Brain microvascular endothelial cell (primary cell): ENCODE measurements at regions not wholly inside any gene's neighbourhood (a gene's known extent, or its start where the extent isn't known, plus 50 kb on each side); places are given as distances from the start of the nearest gene placed in this dataset.

Experiments used
- DNase-seq: peaks from one replicate; pipeline ENCODE4 v3.0.0-alpha.2; 2020
- H3K27ac ChIP-seq: fragments of 250-450 bp; sonication (Bioruptor Pico); 2 replicates; pipeline ENCODE4 v1.5.1; 2020; ENCODE audit warnings: mild to moderate bottlenecking, moderate library complexity
- H3K27me3 ChIP-seq: fragments of 250-450 bp; sonication (Bioruptor Pico); replicated peaks from 2 replicates; pipeline ENCODE4 v1.5.1; 2020; ENCODE audit warnings: mild to moderate bottlenecking
- H3K36me3 ChIP-seq: fragments of 250-450 bp; sonication (Bioruptor Pico); replicated peaks from 2 replicates; pipeline ENCODE4 v1.5.1; 2020; ENCODE audit warnings: mild to moderate bottlenecking
- H3K4me3 ChIP-seq: 2 replicates; pipeline ENCODE4 v1.5.1; 2011; ENCODE audit warnings: low read depth, mild to moderate bottlenecking, control low read depth, low read length, moderate library complexity
- CTCF ChIP-seq: IDR thresholded peaks from 2 replicates; pipeline ENCODE4 v1.5.1; 2011; ENCODE audit warnings: low read depth, mild to moderate bottlenecking, moderate library complexity, low read length, control low read depth, inconsistent platforms; ENCODE audit errors: missing control alignments
- in situ Hi-C: cut with HindIII; loops from 2 replicates; pipeline ENCODE4 v1.10.0; 2017; ENCODE audit warnings: low sequenced_read_pairs, low pct_ligation_motif_present

GRCh38 chr18:73932976-73933375, 214.7 kb downstream of the FBXO15 start:
- no peak overlapping the region for H3K27ac ChIP-seq
- TF ChIP-seq CTCF = no peak
- in situ Hi-C loops = no loop called here
- no peak for DNase-seq
- H3K4me3 ChIP-seq = no peak overlapping the region
- H3K36me3 ChIP-seq = no peaks in the 10 kb centered on the region
- H3K27me3 ChIP-seq = no peaks in the 10 kb centered on the region

GRCh38 chr18:73927496-73927895, 220.1 kb downstream of the FBXO15 start:
- no peaks in the 10 kb centered on the region for H3K36me3 ChIP-seq
- no peak for DNase-seq
- no peak for TF ChIP-seq CTCF
- H3K27ac ChIP-seq = no peak overlapping the region
- H3K4me3 ChIP-seq = no peak overlapping the region
- in situ Hi-C loops = no loop called here
- no peaks in the 10 kb centered on the region for H3K27me3 ChIP-seq

- H3K36me3 ChIP-seq = no peaks in the 10 kb centered on the region
- in situ Hi-C loops = no loop called here
- H3K27ac ChIP-seq = no peak overlapping the region
- H3K27me3 ChIP-seq = no peaks in the 10 kb centered on the region
- H3K4me3 ChIP-seq = no peak overlapping the region
- DNase-seq = no peak
- no peak for TF ChIP-seq CTCF
These were observed 222.8 kb downstream of the FBXO15 start for GRCh38 chr18:73924836-73925235.

GRCh38 chr18:73924307-73924706, 223.3 kb downstream of the FBXO15 start:
- in situ Hi-C loops = no loop called here
- H3K27ac ChIP-seq = no peak overlapping the region

GRCh38 chr18:73923866-73924265, 223.8 kb downstream of the FBXO15 start:
- no peak for DNase-seq
- in situ Hi-C loops = no loop called here
- Histone ChIP-seq H3K4me3 (no peak overlapping the region), H3K27me3 (no peaks in the 10 kb centered on the region), H3K36me3 (no peaks in the 10 kb centered on the region), H3K27ac (no peak overlapping the region)
- TF ChIP-seq CTCF = no peak

More at GRCh38 chr18:73924307-73924706, 223.3 kb downstream of the FBXO15 start:
- no peak for DNase-seq
- Histone ChIP-seq H3K27me3 (no peaks in the 10 kb centered on the region), H3K4me3 (no peak overlapping the region), H3K36me3 (no peaks in the 10 kb centered on the region)
- TF ChIP-seq CTCF = no peak

- TF ChIP-seq CTCF = no peak
- H3K27ac ChIP-seq = no peak overlapping the region
- no peak overlapping the region for H3K4me3 ChIP-seq
- no peak for DNase-seq
- no peaks in the 10 kb centered on the region for H3K27me3 ChIP-seq
- H3K36me3 ChIP-seq = no peaks in the 10 kb centered on the region
- in situ Hi-C loops = no loop called here
These were observed 227.6 kb downstream of the FBXO15 start for GRCh38 chr18:73920033-73920432.
